ENCODE measurements at regions not wholly inside any gene's neighbourhood (a gene's known extent, or its start where the extent isn't known, plus 50 kb on each side); places are given as distances from the start of the nearest gene placed in this dataset.

GRCh38 chr7:140267381-140268226, 90.8 kb upstream of the KDM7A start:
- TF ChIP-seq CTCF (conservative IDR thresholded peaks at IDR 0.05 in 1 of 2, IDR thresholded peaks at IDR 0.05 in 1 of 2; ENCODE audit: low read depth in 1 of 2, low read length in 2 of 2) (no peak), EZH2 (IDR thresholded peaks at IDR 0.05; ENCODE audit: low read length, missing control alignments) (no peak)
